Daoy (cell line): ENCODE measurements at regions not wholly inside any gene's neighbourhood (a gene's known extent, or its start where the extent isn't known, plus 50 kb on each side); places are given as distances from the start of the nearest gene placed in this dataset.
"Not testable (repeated sequence)": the region's sequence is repeated elsewhere in the genome, so short reads cannot be mapped to it uniquely, and the experiment has no call there.

ENCODE experiments used
- DNase-seq: peaks from one replicate; pipeline ENCODE4 v3.0.0-alpha.2; 2015; ENCODE audit warnings: low read depth

DNA sequence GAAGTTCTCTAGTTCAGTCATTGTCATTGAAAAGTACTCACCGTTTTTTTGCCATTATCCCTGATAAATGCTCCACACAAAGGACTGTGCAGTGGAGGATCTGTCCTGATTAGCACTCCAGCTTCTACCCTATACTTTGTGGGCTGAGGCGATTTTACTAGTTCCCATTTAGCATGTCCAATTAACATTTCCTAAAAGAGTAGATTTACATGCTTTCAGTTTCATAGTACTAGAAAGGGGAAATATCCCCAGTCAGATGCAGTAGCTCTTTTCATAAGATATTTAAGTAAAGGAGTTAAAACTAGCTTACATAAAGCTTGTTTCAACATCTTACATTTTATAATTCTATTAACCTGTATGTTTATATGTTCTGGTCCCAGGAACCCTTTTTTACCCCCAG is 144.9 kb upstream of the APOOL start:
- DNase-seq = not testable (repeated sequence)

DNA sequence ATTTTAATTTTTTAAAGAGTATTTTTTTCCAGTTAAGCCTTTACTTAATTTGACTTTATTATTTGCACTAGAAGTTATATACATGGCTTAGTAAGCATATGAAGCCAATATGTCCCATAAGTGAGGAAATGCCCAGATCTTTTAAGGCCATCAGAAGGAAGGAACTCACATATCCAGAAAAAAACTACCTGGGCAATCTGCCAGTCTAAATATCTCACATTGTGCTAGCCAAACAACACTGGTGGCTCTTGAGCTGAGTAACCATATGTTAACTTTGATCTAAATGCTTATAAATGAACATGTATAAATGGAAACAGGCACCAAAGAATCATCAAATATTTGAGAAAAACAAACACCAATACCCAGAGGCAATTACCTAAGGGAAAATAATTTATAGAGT is 138.6 kb upstream of the APOOL start:
- DNase-seq = no peak

DNA sequence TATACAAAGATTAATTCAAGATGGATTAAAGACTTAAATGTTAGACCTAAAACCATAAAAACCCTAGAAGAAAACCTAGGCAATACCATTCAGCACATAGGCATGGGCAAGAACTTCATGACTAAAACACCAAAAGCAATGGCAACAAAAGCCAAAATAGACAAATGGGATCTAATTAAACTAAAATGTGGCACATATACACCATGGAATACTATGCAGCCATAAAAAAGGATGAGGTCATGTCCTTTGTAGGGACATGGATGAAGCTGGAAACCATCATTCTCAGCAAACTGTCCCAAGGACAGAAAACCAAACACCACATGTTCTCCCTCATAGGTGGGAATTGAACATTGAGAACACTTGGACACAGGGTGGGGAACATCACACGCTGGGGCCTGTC is 133.4 kb upstream of the APOOL start:
- DNase-seq = not testable (repeated sequence)

DNA sequence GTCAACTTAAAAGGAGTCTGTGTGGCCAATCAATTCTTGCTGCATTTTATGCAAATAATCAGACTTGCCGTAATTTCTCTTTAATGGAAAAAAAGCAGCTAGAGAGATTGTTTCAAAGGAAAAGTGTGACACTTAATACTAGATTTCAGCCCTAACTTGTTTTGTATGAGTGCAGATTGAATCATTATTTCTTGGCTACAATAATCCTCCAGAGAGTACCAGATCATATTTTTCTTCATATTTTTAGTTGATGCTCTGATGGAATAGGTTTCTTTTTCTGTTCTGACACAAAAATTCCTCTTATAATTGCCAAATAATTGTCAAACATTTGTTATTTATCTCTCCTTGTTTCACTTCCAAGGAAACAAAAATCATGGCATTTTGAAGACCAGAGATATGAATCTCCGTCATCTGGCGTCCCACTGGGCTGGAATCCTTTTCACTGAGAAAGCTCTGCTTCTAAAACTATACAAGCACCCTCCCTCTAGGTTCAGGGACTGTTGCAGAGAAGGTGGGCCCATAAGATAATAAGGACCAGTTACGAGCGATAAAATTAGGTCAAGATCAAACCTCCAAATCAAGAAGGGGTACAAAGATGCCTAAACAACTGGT is 131.4 kb upstream of the APOOL start:
- DNase-seq = not testable (repeated sequence)

DNA sequence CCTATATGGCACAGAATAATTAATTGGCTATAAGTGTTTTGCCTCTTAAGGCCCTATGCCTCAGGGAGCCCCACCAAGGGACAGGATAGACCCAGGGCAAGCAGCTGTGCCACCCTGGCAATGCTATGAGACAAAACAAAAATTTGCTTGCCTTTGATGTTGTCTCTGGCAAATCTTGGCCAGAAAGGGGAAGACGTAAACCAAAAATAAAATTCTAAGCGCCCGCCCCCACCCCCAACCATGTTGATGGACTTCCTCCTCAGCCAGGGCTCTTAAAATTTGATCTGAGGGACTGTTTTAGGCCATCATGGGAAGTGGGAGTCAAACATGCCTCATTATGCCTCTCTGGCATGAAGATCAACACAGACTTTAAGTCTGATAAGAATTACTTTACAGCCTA is 130.5 kb upstream of the APOOL start:
- no peak for DNase-seq

DNA sequence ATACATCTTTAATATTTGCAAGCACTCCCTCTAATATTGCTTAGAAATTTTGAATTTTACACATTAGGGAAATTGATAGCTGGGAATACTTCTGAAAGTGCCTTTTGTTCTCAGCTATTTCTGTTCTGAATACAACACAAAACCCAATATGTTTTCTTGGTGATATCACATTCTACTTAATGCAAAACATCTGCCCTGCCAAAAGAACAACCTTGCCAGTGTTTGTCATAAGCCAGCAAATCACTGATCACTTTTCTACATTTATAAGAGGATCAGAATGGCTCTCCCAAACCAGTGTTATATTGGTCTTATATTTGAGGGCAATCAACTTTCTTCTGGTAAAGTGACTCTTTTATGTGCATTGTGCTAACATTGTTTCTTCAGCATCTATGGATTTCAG is 126.8 kb upstream of the APOOL start:
- DNase-seq = no peak

DNA sequence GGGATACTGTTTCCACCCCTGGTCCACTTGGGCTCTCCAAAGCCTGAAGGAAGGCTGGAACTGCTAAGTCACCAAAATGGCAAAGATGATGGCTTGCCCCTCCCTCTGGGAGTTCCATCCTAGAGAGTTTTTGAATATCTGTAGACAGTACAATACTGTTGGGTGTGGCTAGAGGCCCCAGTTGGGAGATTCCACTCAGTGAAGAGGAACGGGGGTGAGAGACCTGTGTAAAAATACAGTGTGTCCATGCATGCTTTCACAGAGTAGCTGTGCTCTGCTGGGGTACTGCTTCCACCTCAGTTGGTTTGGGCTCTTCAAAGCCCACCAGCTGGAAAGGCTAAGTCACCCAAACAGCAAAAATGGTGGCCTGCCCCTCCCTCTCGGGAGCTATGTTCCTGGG is 109.8 kb upstream of the APOOL start:
- no peak for DNase-seq

DNA sequence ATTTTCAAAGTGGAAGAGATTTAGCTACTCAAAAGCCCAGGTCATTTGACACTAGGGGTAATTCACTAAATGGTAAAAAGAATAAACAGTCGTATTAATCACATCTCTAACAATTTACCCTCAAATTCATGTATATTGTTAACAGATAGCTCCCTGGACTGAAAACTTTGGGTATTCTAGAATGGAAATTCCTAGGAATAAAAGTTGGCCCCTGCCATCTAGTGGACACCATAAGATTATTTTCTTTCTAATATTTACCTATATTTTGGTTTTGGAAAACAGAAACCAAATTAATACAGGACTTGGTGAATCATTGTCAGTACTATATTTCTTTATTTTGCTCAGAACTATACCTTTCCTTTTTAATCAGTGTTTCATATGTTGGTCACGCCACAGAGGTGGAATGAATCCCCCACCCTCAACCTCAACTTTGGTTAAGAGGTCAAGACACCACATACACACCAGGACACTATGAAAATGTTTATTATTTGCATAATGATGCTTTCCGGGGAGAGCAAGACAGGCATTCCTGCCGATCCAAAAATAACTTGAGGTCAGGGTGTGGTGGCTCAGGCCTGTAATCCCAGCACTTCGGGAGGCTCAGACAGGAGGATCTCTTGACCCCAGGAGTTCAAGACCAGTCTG is 96.2 kb upstream of the APOOL start:
- DNase-seq = no peak

DNA sequence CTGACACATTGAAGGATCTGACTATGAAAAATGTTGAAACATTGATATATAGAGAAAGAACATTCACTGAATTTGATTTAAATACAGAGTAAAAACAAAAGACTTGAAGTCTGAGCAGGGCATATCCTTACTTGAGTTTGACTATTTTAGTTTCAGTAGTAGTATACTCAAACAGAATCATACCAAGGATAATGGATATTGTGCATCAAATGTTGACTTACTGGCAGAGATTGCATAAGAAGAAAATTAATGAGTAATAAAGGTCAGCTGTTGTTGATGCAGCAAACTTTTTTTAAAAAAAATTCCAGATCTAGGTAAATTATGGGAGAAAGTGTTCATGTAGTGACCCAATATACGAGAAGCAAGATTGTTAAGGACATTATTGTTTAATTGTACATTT is 94.5 kb upstream of the APOOL start:
- no peak for DNase-seq

DNA sequence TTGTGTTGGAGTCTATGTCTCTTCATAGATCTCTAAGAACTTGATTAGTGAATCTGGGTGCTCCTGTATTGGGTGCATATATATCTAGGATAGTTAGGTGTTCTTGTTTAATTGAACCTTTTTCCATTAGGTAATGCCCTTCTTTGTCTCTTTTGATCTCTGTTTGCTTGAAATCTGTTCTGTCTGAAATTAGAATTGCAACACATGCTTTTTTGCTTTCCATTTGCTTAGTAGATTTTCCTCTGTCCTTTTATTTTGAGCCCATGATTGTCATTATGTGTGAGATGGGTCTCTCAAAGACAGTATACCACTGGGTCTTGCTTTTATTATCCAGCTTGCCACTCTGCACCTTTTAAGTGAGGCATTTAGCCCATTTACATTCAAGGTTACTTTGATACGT is 79.1 kb upstream of the APOOL start:
- DNase-seq = no peak

DNA sequence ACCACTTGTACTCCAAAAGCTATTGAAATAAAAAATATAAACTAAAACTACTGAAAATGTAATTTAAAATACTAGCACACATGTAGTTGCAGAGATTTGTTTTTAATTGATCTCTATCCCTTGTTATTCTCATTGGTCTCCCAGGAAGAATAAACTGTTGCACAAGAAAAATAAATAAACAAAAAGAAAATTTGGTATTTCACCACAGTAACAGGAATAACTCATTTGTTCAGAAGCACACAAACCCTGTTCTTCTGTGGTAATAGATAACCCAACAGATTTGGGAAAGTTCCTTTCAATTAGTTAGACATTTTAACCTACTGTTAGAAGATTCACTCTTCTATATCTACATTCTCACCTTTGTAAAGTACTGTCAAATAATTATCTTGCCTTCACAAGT is 70.9 kb upstream of the APOOL start:
- no peak for DNase-seq

DNA sequence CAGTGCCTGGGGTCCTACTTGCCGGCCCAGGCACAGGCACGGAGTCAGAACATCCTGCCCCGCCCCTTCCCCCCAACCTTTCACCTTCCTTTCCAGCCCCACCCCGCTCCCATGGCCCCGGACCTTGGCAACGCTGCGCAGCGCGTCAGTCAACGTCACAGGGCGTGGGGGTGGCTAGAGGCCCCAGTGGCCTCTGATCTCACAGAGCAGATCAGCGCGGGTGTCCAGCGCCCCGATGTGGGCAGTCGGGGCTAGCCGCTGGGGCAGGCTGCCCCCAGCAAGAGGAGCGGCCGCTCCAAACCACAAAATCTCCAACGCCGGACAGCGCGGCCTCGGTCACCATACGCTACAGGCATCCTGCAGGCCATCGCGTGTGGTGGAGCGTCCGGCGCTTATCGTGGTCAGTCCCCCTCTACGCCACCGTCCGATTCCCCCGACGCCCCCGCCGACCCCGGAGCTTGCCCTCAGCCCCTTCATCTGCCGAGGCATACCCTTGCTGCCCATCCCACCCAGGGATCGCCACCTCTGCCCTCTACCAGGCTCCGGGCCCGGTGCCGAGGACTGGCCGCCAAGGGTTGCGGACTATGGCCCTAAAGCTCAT is 69.6 kb upstream of the APOOL start:
- DNase-seq = peak; percentile 2
